Nephron progenitor cell (in vitro differentiated cells): ENCODE measurements at regions not wholly inside any gene's neighbourhood (a gene's known extent, or its start where the extent isn't known, plus 50 kb on each side); places are given as distances from the start of the nearest gene placed in this dataset.

Experiments used
- DNase-seq: peaks from one replicate; pipeline ENCODE4 v3.0.0; 2021
- H3K27ac Mint-ChIP-seq: 2 replicates; pipeline ENCODE4 v1.8.0; 2021; ENCODE audit warnings: mild to moderate bottlenecking, moderate library complexity, mixed read lengths
- H3K27me3 Mint-ChIP-seq: 2 replicates; pipeline ENCODE4 v1.8.0; 2021; ENCODE audit warnings: mild to moderate bottlenecking, low read depth, mixed read lengths; ENCODE audit not compliant: poor library complexity
- H3K36me3 Mint-ChIP-seq: 2 replicates; pipeline ENCODE4 v1.8.0; 2021; ENCODE audit warnings: low read depth, mixed read lengths
- H3K4me1 Mint-ChIP-seq: 2 replicates; pipeline ENCODE4 v1.8.0; 2021; ENCODE audit warnings: mixed read lengths
- H3K4me3 Mint-ChIP-seq: 2 replicates; pipeline ENCODE4 v1.8.0; 2021; ENCODE audit warnings: mild to moderate bottlenecking, moderate library complexity, mixed read lengths
- H3K9me3 Mint-ChIP-seq: 2 replicates; pipeline ENCODE4 v1.8.0; 2021; ENCODE audit warnings: mild to moderate bottlenecking, moderate library complexity, mixed read lengths
- TF ChIP-seq, protein P1 (sequence below): fragments of 200-600 bp; sonication (generic); IDR thresholded peaks from 2 replicates; pipeline ENCODE4 v1.5.0; 2021; ENCODE audit warnings: antibody characterized with exemption

DNA sequence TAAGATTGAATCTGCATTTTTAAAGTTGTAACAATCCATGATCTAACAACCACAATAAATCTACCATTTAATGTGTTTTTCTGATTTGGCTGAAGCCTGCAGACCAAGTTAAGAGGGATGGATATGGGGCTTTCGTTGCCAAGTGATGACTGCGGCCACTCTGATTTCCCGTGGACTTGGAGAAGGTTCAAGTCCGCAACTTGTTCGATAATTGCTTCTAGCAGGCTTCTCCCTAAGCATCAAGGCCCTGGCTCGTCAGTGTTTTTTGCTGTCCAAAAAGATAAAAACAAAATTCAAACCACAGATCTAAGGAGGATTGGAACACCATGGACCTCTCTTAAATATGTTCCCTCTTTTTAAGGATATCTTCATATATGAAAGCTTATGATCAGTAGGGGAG lies 256.6 kb downstream of the CNTN3 start:
- TF ChIP-seq, protein P1, sequence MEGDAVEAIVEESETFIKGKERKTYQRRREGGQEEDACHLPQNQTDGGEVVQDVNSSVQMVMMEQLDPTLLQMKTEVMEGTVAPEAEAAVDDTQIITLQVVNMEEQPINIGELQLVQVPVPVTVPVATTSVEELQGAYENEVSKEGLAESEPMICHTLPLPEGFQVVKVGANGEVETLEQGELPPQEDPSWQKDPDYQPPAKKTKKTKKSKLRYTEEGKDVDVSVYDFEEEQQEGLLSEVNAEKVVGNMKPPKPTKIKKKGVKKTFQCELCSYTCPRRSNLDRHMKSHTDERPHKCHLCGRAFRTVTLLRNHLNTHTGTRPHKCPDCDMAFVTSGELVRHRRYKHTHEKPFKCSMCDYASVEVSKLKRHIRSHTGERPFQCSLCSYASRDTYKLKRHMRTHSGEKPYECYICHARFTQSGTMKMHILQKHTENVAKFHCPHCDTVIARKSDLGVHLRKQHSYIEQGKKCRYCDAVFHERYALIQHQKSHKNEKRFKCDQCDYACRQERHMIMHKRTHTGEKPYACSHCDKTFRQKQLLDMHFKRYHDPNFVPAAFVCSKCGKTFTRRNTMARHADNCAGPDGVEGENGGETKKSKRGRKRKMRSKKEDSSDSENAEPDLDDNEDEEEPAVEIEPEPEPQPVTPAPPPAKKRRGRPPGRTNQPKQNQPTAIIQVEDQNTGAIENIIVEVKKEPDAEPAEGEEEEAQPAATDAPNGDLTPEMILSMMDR, result no peak

DNA sequence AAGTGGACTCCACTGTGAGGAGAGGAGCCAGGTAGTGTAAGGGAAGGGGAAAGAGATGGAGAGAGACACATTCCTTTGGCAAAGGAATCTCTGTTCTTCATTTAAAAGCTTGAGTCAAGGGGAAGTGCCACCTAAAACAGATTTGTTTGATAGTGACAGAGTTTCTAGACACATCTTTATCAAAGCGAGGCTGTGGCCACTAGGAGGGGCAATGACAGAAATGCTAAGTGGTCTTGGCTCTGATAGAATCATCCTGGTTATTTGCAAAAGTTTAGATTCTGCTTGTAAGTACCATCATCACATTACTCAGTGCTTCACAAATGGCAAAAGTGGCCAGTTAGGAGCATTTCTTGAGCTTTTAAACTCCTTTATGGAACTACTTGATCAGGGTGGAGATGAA lies 261.4 kb downstream of the CNTN3 start:
- H3K4me3 Mint-ChIP-seq, result no peak overlapping the region
- no peaks in the 10 kb centered on the region for H3K9me3 Mint-ChIP-seq
- TF ChIP-seq, protein P1, result peak; percentile 16
- H3K27ac Mint-ChIP-seq, result no peak overlapping the region
- no peaks in the 10 kb centered on the region for H3K4me1 Mint-ChIP-seq
- peaks cover 7% of the 10 kb centered on the region for H3K27me3 Mint-ChIP-seq
- no peaks in the 10 kb centered on the region for H3K36me3 Mint-ChIP-seq
- no peak for DNase-seq

More for the DNA sequence above, 256.6 kb downstream of the CNTN3 start:
- no peak for DNase-seq
- no peak overlapping the region for H3K4me3 Mint-ChIP-seq
- no peaks in the 10 kb centered on the region for H3K36me3 Mint-ChIP-seq
- H3K9me3 Mint-ChIP-seq, result no peaks in the 10 kb centered on the region
- no peaks in the 10 kb centered on the region for H3K4me1 Mint-ChIP-seq
- no peak overlapping the region for H3K27ac Mint-ChIP-seq
- H3K27me3 Mint-ChIP-seq, result peaks cover 11% of the 10 kb centered on the region

DNA sequence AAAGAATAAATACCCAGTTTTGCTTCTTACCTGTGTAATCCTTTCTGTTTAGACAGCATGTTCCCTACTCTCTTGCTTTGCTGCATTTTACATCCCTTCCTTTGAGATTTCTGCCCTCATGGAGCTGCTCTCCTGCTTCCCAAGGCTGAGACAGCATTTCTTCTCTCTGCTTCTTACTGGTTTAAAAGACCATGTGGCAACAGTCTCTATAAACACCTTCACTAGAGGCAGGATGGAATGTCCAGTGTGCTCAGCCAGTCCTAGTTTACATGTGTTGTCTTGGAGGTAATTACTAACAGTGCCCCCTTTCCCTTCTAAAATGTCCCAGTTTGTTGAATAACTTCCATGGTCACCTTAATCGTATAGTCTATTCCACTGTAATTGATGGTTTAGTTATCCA lies 262.3 kb downstream of the CNTN3 start:
- H3K36me3 Mint-ChIP-seq, result no peaks in the 10 kb centered on the region
- H3K4me1 Mint-ChIP-seq, result no peaks in the 10 kb centered on the region
- peaks cover 7% of the 10 kb centered on the region for H3K27me3 Mint-ChIP-seq
- H3K4me3 Mint-ChIP-seq, result no peak overlapping the region
- TF ChIP-seq, protein P1, result no peak
- H3K9me3 Mint-ChIP-seq, result no peaks in the 10 kb centered on the region
- DNase-seq, result no peak
- no peak overlapping the region for H3K27ac Mint-ChIP-seq

DNA sequence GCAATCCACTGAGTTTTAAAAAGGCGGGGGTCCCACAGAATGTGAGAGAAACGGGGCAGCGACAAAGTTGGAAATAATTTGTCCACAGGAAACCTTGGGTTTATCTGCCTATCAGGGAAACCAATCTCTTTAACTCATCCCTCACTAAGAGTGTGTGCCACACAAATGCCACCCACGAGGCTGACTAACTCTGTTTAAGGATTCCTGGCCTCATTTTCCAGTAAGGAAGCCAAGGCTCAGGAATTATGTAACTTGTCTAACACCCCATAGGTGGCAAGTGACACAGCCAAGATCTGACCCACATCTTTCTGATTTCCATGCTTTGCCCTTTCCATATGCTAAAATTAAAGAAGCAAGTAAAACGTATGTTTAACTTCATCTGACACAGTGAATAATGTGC lies 263.2 kb downstream of the CNTN3 start:
- H3K27ac Mint-ChIP-seq, result no peak overlapping the region
- H3K4me3 Mint-ChIP-seq, result no peak overlapping the region
- DNase-seq, result no peak
- H3K27me3 Mint-ChIP-seq, result peaks cover 11% of the 10 kb centered on the region
- no peaks in the 10 kb centered on the region for H3K4me1 Mint-ChIP-seq
- H3K36me3 Mint-ChIP-seq, result no peaks in the 10 kb centered on the region
- TF ChIP-seq, protein P1, result no peak
- no peaks in the 10 kb centered on the region for H3K9me3 Mint-ChIP-seq

DNA sequence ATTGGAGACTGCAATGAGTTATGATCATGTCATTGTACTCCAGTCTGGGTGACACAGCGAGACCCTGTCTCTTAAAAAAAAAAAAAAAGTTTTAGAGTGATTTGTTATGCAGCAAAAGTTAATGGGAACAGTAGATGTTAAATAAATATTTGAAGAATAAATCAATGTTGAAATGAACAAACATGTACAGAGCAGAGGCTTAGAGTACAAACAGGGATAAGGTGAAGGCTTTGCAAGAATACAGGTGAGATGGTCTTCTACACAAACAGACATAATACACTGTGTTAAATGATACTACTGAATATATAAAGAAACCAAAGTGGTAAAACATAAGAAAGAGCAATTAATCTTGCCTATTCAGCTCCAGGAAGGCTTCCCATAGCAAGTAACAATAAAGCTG lies 265.4 kb downstream of the CNTN3 start:
- no peaks in the 10 kb centered on the region for H3K36me3 Mint-ChIP-seq
- DNase-seq, result no peak
- peaks cover 4% of the 10 kb centered on the region for H3K27me3 Mint-ChIP-seq
- H3K27ac Mint-ChIP-seq, result no peak overlapping the region
- H3K4me1 Mint-ChIP-seq, result no peaks in the 10 kb centered on the region
- TF ChIP-seq, protein P1, result no peak
- no peaks in the 10 kb centered on the region for H3K9me3 Mint-ChIP-seq
- H3K4me3 Mint-ChIP-seq, result no peak overlapping the region

DNA sequence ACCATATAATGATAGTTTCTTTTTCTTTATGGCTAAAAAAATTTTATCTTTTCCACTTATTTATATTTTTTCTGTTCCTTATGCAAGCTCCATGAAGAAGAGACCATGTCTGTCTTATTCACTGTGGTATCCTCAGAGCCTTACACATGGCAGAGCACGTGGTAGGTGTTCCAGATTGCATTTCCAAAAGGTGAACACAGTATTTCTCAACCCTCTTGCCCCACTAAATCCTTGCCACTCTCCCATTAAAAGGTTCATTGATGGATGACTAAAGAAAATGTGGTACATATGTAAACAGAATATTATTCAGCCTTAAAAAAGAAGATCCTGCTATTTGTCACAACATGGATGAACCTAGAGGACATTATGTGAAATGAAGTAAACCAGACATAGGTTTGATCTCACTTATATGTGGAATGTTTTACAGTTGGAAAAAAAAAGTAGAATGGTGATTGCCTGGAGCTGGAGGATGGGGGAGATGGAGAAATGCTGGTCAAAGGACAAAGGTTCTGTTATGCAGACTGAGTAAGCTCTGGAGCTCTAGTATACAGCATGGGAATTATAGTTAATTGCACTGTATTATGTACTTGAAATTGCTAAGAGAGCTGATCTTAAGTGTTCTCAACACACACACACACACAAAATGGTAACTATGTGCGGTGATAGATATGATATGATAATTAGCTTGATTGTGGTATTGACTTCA lies 266.7 kb downstream of the CNTN3 start:
- Mint-ChIP-seq H3K9me3 (no peaks in the 10 kb centered on the region), H3K4me3 (no peak overlapping the region), H3K27ac (no peak overlapping the region), H3K4me1 (no peaks in the 10 kb centered on the region), H3K27me3 (peaks cover 4% of the 10 kb centered on the region), H3K36me3 (no peaks in the 10 kb centered on the region)
- no peak for DNase-seq
- TF ChIP-seq, protein P1, result no peak
